Vagina (tissue), 2 donors: ENCODE measurements at regions not wholly inside any gene's neighbourhood (a gene's known extent, or its start where the extent isn't known, plus 50 kb on each side); places are given as distances from the start of the nearest gene placed in this dataset.

Experiments used
- DNase-seq, 2 donors: peaks; one replicate each; pipeline ENCODE4 v3.0.0-alpha.2; 2017; ENCODE audit errors: extremely low spot score in 2 of 2
- H3K27ac ChIP-seq: fragments of 200-600 bp; sonication (generic); one replicate; pipeline ENCODE4 v1.5.1; 2019
- H3K27me3 ChIP-seq: fragments of 200-600 bp; sonication (generic); one replicate; pipeline ENCODE4 v1.5.1; 2019
- H3K36me3 ChIP-seq, 2 donors: fragments of 200-600 bp; sonication (generic); one replicate each; pipeline ENCODE4 v1.5.1; 2017 to 2019
- H3K4me1 ChIP-seq: fragments of 200-600 bp; sonication (generic); one replicate; pipeline ENCODE4 v1.5.1; 2019
- H3K4me3 ChIP-seq, 2 donors: fragments of 200-600 bp; sonication (generic); 1 replicate in 1 of 2; 2 replicates in 1 of 2; pipeline ENCODE4 v1.5.1; 2016 to 2019
- H3K9me3 ChIP-seq: fragments of 200-600 bp; sonication (generic); one replicate; pipeline ENCODE4 v1.5.1; 2019
- CTCF ChIP-seq, 3 experiments: fragments of 450-650 bp in 2 of 3; fragments of 200-600 bp in 1 of 3; sonication (generic) in 1 of 3; IDR thresholded peaks; one replicate each; pipeline ENCODE4 v1.5.1; 2017 to 2019; ENCODE audit warnings: antibody characterized with exemption in 3 of 3, mild to moderate bottlenecking in 2 of 3, moderate library complexity in 2 of 3
- POLR2A ChIP-seq, 2 donors: fragments of 450-650 bp; IDR thresholded peaks; one replicate each; pipeline ENCODE4 v1.6.1; 2017; ENCODE audit warnings: antibody characterized with exemption in 2 of 2, mild to moderate bottlenecking in 2 of 2, moderate library complexity in 2 of 2
- POLR2AphosphoS5 ChIP-seq, 2 donors: sonication (generic); formaldehyde crosslinking; IDR thresholded peaks; one replicate each; pipeline ENCODE4 v1.9.0; 2017; ENCODE audit warnings: antibody characterized with exemption in 2 of 2, mild to moderate bottlenecking in 2 of 2, low read depth in 1 of 2; ENCODE audit not compliant: insufficient read depth in 1 of 2
- intact Hi-C: fragments of 100-400 bp; cut with DNase I; formaldehyde crosslinking; loops from one replicate; pipeline ENCODE4 v1.15.1; 2023

GRCh38 chr6:146989860-146990259 is 214.4 kb upstream of the STXBP5 start:
- no peak overlapping the region for H3K4me3 ChIP-seq
- intact Hi-C loops, result no loop called here
- DNase-seq, result no peak
- H3K36me3 ChIP-seq, result no peaks in the 10 kb centered on the region
- no peaks in the 10 kb centered on the region for H3K4me1 ChIP-seq
- H3K27ac ChIP-seq, result no peak overlapping the region
- H3K9me3 ChIP-seq, result no peaks in the 10 kb centered on the region
- H3K27me3 ChIP-seq, result no peaks in the 10 kb centered on the region
- TF ChIP-seq CTCF (IDR thresholded peaks at IDR 0.05) (no peak), POLR2A (IDR thresholded peaks at IDR 0.05) (no peak), POLR2AphosphoS5 (IDR thresholded peaks at IDR 0.05; ENCODE audit: insufficient read depth in 1 of 2, low read depth in 1 of 2) (no peak)

GRCh38 chr6:146990284-146990683 is 213.9 kb upstream of the STXBP5 start:
- no peaks in the 10 kb centered on the region for H3K27me3 ChIP-seq
- H3K36me3 ChIP-seq, result no peaks in the 10 kb centered on the region
- TF ChIP-seq POLR2A (IDR thresholded peaks at IDR 0.05) (no peak), POLR2AphosphoS5 (IDR thresholded peaks at IDR 0.05; ENCODE audit: insufficient read depth in 1 of 2, low read depth in 1 of 2) (no peak), CTCF (IDR thresholded peaks at IDR 0.05) (no peak)
- H3K27ac ChIP-seq, result no peak overlapping the region
- DNase-seq, result no peak
- no peak overlapping the region for H3K4me3 ChIP-seq
- intact Hi-C loops, result no loop called here
- H3K4me1 ChIP-seq, result no peaks in the 10 kb centered on the region
- H3K9me3 ChIP-seq, result no peaks in the 10 kb centered on the region

GRCh38 chr6:146990821-146991798 is 213.1 kb upstream of the STXBP5 start:
- TF ChIP-seq POLR2AphosphoS5 (IDR thresholded peaks at IDR 0.05; ENCODE audit: insufficient read depth in 1 of 2, low read depth in 1 of 2), result no peak
- TF ChIP-seq POLR2A (IDR thresholded peaks at IDR 0.05), result no peak
- TF ChIP-seq CTCF (IDR thresholded peaks at IDR 0.05), result no peak
- Histone ChIP-seq H3K4me3 (no peak overlapping the region), H3K9me3 (no peaks in the 10 kb centered on the region), H3K27me3 (no peaks in the 10 kb centered on the region), H3K36me3 (no peaks in the 10 kb centered on the region), H3K4me1 (no peaks in the 10 kb centered on the region), H3K27ac (no peak overlapping the region)
- DNase-seq, result no peak
- intact Hi-C loops, result no loop called here

- H3K27ac ChIP-seq, result no peak overlapping the region
- no peak overlapping the region for H3K4me3 ChIP-seq
- peaks cover 12% of the 10 kb centered on the region for H3K4me1 ChIP-seq
- H3K9me3 ChIP-seq, result no peaks in the 10 kb centered on the region
- intact Hi-C loops, result no loop called here
- H3K36me3 ChIP-seq, result no peaks in the 10 kb centered on the region
- DNase-seq, result no peak
- TF ChIP-seq POLR2A (IDR thresholded peaks at IDR 0.05) (no peak), CTCF (IDR thresholded peaks at IDR 0.05) (no peak), POLR2AphosphoS5 (IDR thresholded peaks at IDR 0.05; ENCODE audit: insufficient read depth in 1 of 2, low read depth in 1 of 2) (no peak)
- H3K27me3 ChIP-seq, result no peaks in the 10 kb centered on the region
These were observed 207.2 kb upstream of the STXBP5 start for GRCh38 chr6:146997062-146997461.

- TF ChIP-seq POLR2AphosphoS5 (IDR thresholded peaks at IDR 0.05; ENCODE audit: insufficient read depth in 1 of 2, low read depth in 1 of 2), result no peak
- TF ChIP-seq POLR2A (IDR thresholded peaks at IDR 0.05), result no peak
- TF ChIP-seq CTCF (IDR thresholded peaks at IDR 0.05), result no peak
- Histone ChIP-seq H3K27ac (no peak overlapping the region), H3K27me3 (no peaks in the 10 kb centered on the region), H3K4me3 (no peak overlapping the region), H3K9me3 (no peaks in the 10 kb centered on the region), H3K4me1 (peaks cover 12% of the 10 kb centered on the region), H3K36me3 (no peaks in the 10 kb centered on the region)
- DNase-seq, result no peak
- intact Hi-C loops, result no loop called here
These were observed 204.5 kb upstream of the STXBP5 start for GRCh38 chr6:146999766-147000165.
